BJ (cell line): ENCODE measurements at regions not wholly inside any gene's neighbourhood (a gene's known extent, or its start where the extent isn't known, plus 50 kb on each side); places are given as distances from the start of the nearest gene placed in this dataset.

Experiments used
- CTCF ChIA-PET: fragments of 350-600 bp; formaldehyde crosslinking; extraction: SDS; loops from one replicate; lab custom pipeline; 2021; ENCODE audit warnings: antibody characterized with exemption, inconsistent platforms; lab: Yijun Ruan, JAX
- POLR2A ChIA-PET: fragments of 300-600 bp; sonication (Branson Sonifier 250); formaldehyde crosslinking; extraction: SDS; loops from one replicate; lab custom pipeline; 2021; ENCODE audit warnings: antibody characterized with exemption; lab: Charles Lee
- DNase-seq: peaks from one replicate; pipeline ENCODE4 v3.0.0-alpha.2; 2011; ENCODE audit warnings: low read depth
- H3K27me3 ChIP-seq: 2 replicates; pipeline ENCODE4 v1.6.0; 2011; ENCODE audit warnings: low read length; ENCODE audit not compliant: control insufficient read depth, insufficient read depth
- H3K36me3 ChIP-seq: 2 replicates; pipeline ENCODE4 v1.5.1; 2011; ENCODE audit warnings: low read length; ENCODE audit not compliant: control insufficient read depth, insufficient read depth
- H3K4me3 ChIP-seq: 2 replicates; pipeline ENCODE4 v1.5.1; 2011; ENCODE audit warnings: low read depth, mild to moderate bottlenecking, control low read depth, low read length
- TF ChIP-seq, protein P1 (sequence below): IDR thresholded peaks from 2 replicates; pipeline ENCODE4 v1.5.1; 2011; ENCODE audit warnings: low read depth, mild to moderate bottlenecking, control low read depth, inconsistent platforms, low read length, moderate library complexity; ENCODE audit not compliant: insufficient read depth

DNA sequence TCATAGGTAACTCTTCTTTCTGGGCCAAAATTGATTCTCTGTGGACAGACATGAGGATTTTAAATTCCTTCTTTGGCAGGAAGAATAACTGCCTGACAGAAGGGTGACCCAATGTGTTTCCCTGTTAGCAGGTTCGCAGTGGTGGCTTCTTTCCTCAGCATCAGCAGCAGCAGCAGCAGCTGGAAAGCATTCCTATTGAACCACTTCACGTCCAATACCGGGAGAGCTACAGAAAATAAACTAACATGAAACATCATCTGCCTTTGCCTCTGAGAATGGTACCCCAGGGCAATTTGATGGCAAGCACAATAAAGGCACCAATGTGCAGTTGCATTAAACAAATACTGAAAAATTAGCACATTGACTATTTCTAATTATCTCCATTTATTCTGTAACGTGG, 214.5 kb downstream of the TMEM167A start:
- DNase-seq, result no peak

DNA sequence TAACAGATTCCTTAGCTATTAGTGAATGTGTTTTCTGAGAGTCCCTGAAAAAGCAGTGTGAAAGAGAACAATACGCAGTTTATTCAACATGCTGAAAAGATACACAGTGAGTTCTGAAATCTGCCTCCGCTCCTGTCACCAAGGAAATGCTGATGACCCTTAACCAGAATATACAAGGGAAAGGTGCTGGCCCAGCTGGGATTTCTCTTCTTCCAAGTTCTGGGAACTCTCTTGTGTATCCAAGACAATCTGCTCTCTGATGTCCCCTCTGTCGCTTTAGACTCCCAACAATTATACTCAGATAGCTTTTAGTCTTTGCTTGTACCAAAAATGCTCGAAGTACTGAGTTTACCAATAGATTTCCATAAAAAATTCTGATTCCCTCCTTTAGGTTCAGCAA, 214.9 kb downstream of the TMEM167A start:
- ChIA-PET CTCF (interaction anchor here (0.7 kb wide), 1 partner anchor 10 kb away, joined by 3 read pairs; no protein-coding TSS in a partner anchor), POLR2A (no interaction called here)
- Histone ChIP-seq H3K36me3 (no peaks in the 10 kb centered on the region), H3K27me3 (no peaks in the 10 kb centered on the region), H3K4me3 (no peak overlapping the region)
- no peak for DNase-seq
- TF ChIP-seq, protein P1, sequence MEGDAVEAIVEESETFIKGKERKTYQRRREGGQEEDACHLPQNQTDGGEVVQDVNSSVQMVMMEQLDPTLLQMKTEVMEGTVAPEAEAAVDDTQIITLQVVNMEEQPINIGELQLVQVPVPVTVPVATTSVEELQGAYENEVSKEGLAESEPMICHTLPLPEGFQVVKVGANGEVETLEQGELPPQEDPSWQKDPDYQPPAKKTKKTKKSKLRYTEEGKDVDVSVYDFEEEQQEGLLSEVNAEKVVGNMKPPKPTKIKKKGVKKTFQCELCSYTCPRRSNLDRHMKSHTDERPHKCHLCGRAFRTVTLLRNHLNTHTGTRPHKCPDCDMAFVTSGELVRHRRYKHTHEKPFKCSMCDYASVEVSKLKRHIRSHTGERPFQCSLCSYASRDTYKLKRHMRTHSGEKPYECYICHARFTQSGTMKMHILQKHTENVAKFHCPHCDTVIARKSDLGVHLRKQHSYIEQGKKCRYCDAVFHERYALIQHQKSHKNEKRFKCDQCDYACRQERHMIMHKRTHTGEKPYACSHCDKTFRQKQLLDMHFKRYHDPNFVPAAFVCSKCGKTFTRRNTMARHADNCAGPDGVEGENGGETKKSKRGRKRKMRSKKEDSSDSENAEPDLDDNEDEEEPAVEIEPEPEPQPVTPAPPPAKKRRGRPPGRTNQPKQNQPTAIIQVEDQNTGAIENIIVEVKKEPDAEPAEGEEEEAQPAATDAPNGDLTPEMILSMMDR, result no peak

More for the DNA sequence above, 214.5 kb downstream of the TMEM167A start:
- H3K4me3 ChIP-seq, result no peak overlapping the region
- ChIA-PET POLR2A (no interaction called here), CTCF (no interaction called here)
- H3K27me3 ChIP-seq, result no peaks in the 10 kb centered on the region
- H3K36me3 ChIP-seq, result no peaks in the 10 kb centered on the region
- TF ChIP-seq, protein P1, result no peak

DNA sequence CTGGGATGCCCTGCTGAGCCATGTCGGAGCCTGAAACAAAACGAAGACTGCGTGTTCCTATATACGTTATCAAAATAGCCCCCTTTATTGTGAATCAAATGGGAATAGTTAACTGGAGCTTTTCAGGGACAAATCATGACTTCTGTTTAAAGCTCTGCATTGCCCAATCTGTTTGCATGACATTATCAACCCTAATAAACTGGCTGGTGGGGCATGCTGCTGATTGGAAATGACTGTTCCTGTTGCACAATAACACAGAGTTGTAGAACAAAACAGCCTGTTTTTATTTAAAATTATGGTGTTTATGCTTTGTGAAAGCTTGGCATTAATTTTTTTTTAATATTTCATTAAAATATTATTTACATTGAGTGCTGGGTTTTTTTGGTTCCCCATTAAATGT, 215.5 kb downstream of the TMEM167A start:
- ChIA-PET POLR2A (no interaction called here), CTCF (interaction anchor here (0.7 to 1.2 kb wide), 2 partner anchors 9 to 10 kb away, joined by 3 read pairs; no protein-coding TSS in a partner anchor)
- DNase-seq, result no peak
- H3K27me3 ChIP-seq, result no peaks in the 10 kb centered on the region
- H3K36me3 ChIP-seq, result no peaks in the 10 kb centered on the region
- TF ChIP-seq, protein P1, result no peak
- H3K4me3 ChIP-seq, result no peak overlapping the region

DNA sequence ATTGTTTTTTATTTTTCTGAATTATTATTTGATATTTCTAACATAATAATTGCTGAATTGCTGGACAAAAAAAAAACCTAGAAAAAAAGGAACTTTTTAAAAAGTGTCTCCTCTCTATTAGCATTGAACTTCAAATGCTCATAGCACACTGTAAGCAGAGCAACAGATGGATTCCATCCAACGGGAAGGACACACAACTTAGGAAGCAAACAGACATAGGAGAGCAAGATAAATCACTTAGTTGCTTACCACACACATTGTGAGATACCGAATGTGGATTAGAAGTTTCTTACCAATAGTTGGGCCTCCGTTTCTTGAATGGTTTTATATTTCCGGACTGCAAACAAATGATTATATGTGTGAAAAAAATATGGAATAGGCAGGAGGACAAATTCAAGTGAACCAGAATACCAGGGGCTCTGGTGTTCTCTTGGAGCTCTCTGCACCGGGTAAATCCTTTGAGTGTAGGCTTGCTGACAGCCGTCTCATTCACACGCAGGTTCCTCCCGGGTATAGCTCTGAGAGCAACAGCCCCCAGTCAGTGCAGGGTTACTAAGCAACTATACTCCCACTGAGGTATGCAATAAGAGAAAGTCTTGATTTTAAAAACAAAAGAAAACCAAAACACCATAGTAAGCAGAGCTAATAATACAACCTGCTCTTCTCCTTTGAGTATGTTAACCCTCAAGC, 217.6 kb downstream of the TMEM167A start:
- TF ChIP-seq, protein P1, result no peak
- no peak overlapping the region for H3K4me3 ChIP-seq
- DNase-seq, result no peak
- H3K27me3 ChIP-seq, result no peaks in the 10 kb centered on the region
- ChIA-PET POLR2A (no interaction called here), CTCF (no interaction called here)
- H3K36me3 ChIP-seq, result no peaks in the 10 kb centered on the region

DNA sequence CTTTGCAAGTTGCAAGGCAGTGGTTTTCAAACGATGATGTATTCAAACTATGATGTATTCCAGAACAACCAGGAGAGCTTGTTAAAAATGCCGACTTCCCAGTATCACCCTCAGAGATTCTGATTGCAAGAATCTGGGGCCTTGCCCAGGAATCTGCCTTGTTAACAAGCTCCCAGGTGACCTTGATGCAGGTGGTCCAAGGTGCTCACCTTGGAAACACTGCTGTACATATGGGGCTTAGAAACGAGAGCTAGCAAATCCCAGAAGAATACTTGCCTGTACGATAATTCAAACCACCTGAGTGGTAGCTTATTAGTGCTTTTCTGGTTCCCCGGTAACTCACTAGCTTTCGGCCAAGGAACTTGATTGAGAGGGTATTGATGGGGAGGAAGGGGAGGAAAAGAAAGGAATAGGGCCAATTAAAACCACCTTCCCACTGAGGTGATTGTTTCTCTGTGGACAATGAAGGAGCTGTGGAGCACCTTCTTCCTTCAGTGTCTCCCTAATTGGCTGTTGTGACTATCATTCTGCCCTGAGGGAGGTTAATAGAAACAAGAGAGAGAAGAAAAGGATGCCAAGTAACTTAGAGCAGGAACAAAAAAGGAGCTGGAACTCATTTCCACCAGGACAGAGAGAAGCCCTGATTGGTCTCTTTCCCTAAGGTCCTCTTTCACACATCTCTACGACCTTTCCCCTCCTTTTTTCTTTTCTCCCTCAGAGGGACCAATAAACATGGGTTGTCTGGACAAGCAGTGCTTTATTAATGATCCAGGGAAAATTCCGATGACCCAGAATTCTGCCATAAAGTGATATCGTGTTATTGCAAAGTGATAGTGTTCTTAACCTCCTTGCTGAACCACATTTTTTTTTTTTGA, 218.8 kb downstream of the TMEM167A start:
- ChIA-PET CTCF (no interaction called here), POLR2A (no interaction called here)
- Histone ChIP-seq H3K4me3 (no peak overlapping the region), H3K27me3 (no peaks in the 10 kb centered on the region), H3K36me3 (no peaks in the 10 kb centered on the region)
- TF ChIP-seq, protein P1, result no peak
- no peak for DNase-seq
